Breast epithelium (tissue), 3 donors: ENCODE measurements at regions not wholly inside any gene's neighbourhood (a gene's known extent, or its start where the extent isn't known, plus 50 kb on each side); places are given as distances from the start of the nearest gene placed in this dataset.

Experiments
- CTCF ChIP-seq, 3 donors: fragments of 450-650 bp; IDR thresholded peaks; one replicate each; pipeline ENCODE4 v1.5.1; 2016 to 2017; ENCODE audit warnings: antibody characterized with exemption in 3 of 3, mild to moderate bottlenecking in 3 of 3, moderate library complexity in 3 of 3
- POLR2AphosphoS5 ChIP-seq, 3 donors: sonication (generic); formaldehyde crosslinking; IDR thresholded peaks; one replicate each; pipeline ENCODE4 v1.6.1; 2017; ENCODE audit warnings: antibody characterized with exemption in 3 of 3

GRCh38 chr9:24245988-24246387, 299.7 kb downstream of the IZUMO3 start:
- TF ChIP-seq CTCF (IDR thresholded peaks at IDR 0.05) (no peak), POLR2AphosphoS5 (IDR thresholded peaks at IDR 0.05) (no peak)
